Activated gamma-delta T cell treated with Interleukin-2 at 50 U/mL for 16 hours (primary cell): ENCODE measurements at regions not wholly inside any gene's neighbourhood (a gene's known extent, or its start where the extent isn't known, plus 50 kb on each side); places are given as distances from the start of the nearest gene placed in this dataset.
"Not testable (repeated sequence)": the region's sequence is repeated elsewhere in the genome, so short reads cannot be mapped to it uniquely, and the experiment has no call there.

Experiments
- DNase-seq: peaks from one replicate; pipeline ENCODE4 v3.0.0-alpha.2; 2020

- DNase-seq, result no peak
Observed at GRCh38 chr11:80719292-80719646, 1278.4 kb upstream of the TENM4 start.

GRCh38 chr11:80718611-80719291 is 1277.9 kb upstream of the TENM4 start:
- DNase-seq, result no peak

GRCh38 chr11:80702264-80702663 is 1261.4 kb upstream of the TENM4 start:
- no peak for DNase-seq

GRCh38 chr11:80700386-80700785 is 1259.6 kb upstream of the TENM4 start:
- DNase-seq, result no peak

- DNase-seq, result not testable (repeated sequence)
Observed at GRCh38 chr11:80699406-80700177, 1258.8 kb upstream of the TENM4 start.

- DNase-seq, result no peak
Observed at GRCh38 chr11:80698637-80699036, 1257.8 kb upstream of the TENM4 start.

- DNase-seq, result no peak
Observed at GRCh38 chr11:80694385-80694784, 1253.6 kb upstream of the TENM4 start.

GRCh38 chr11:80687941-80688340 is 1247.1 kb upstream of the TENM4 start:
- DNase-seq, result no peak

GRCh38 chr11:80686889-80687288 is 1246.1 kb upstream of the TENM4 start:
- no peak for DNase-seq

GRCh38 chr11:80673566-80673965 is 1232.7 kb upstream of the TENM4 start:
- DNase-seq, result no peak

GRCh38 chr11:80669620-80670019 is 1228.8 kb upstream of the TENM4 start:
- DNase-seq, result no peak

GRCh38 chr11:80668039-80668438 is 1227.2 kb upstream of the TENM4 start:
- no peak for DNase-seq

GRCh38 chr11:80655834-80656233 is 1215.0 kb upstream of the TENM4 start:
- no peak for DNase-seq

GRCh38 chr11:80650966-80651365 is 1210.1 kb upstream of the TENM4 start:
- no peak for DNase-seq

GRCh38 chr11:80649186-80649585 is 1208.4 kb upstream of the TENM4 start:
- no peak for DNase-seq

- DNase-seq, result no peak
Observed at GRCh38 chr11:80638296-80638695, 1197.5 kb upstream of the TENM4 start.

GRCh38 chr11:80637571-80637970 is 1196.7 kb upstream of the TENM4 start:
- DNase-seq, result no peak

GRCh38 chr11:80636999-80637398 is 1196.2 kb upstream of the TENM4 start:
- no peak for DNase-seq

- DNase-seq, result no peak
Observed at GRCh38 chr11:80635178-80635577, 1194.3 kb upstream of the TENM4 start.

GRCh38 chr11:80632691-80633090 is 1191.9 kb upstream of the TENM4 start:
- no peak for DNase-seq

- DNase-seq, result no peak
Observed at GRCh38 chr11:80632156-80632555, 1191.3 kb upstream of the TENM4 start.

- no peak for DNase-seq
Observed at GRCh38 chr11:80629466-80629865, 1188.6 kb upstream of the TENM4 start.

GRCh38 chr11:80627364-80627763 is 1186.5 kb upstream of the TENM4 start:
- no peak for DNase-seq

- DNase-seq, result no peak
Observed at GRCh38 chr11:80626721-80627120, 1185.9 kb upstream of the TENM4 start.

GRCh38 chr11:80625563-80625962 is 1184.7 kb upstream of the TENM4 start:
- DNase-seq, result no peak
